AG04450 (cell line): ENCODE measurements at regions not wholly inside any gene's neighbourhood (a gene's known extent, or its start where the extent isn't known, plus 50 kb on each side); places are given as distances from the start of the nearest gene placed in this dataset.

Experiments used
- CTCF ChIA-PET: fragments of 300-600, 350-600 bp; formaldehyde crosslinking; extraction: SDS; loops from one replicate; lab custom pipeline; 2022; ENCODE audit warnings: antibody characterized with exemption, inconsistent platforms; lab: Charles Lee
- POLR2A ChIA-PET: fragments of 350-600 bp; formaldehyde crosslinking; extraction: SDS; loops from one replicate; lab custom pipeline; 2021; ENCODE audit warnings: antibody characterized with exemption, inconsistent platforms; lab: Yijun Ruan, JAX
- DNase-seq: peaks from one replicate; pipeline ENCODE4 v3.0.0-alpha.2; 2011; ENCODE audit warnings: low read depth, low spot score
- H3K27ac ChIP-seq: one replicate; pipeline ENCODE4 v1.5.1; 2012; ENCODE audit warnings: low read depth, low read length, control low read depth
- H3K27me3 ChIP-seq: one replicate; pipeline ENCODE4 v1.6.0; 2012; ENCODE audit warnings: low read length; ENCODE audit not compliant: control insufficient read depth, insufficient read depth
- H3K4me3 ChIP-seq: 2 replicates; pipeline ENCODE4 v1.5.1; 2011; ENCODE audit warnings: mild to moderate bottlenecking, low read depth, low read length, control low read depth
- H3K9me3 ChIP-seq: 2 replicates; pipeline ENCODE4 v1.5.1; 2012; ENCODE audit warnings: low read length; ENCODE audit not compliant: control insufficient read depth, insufficient read depth
- TF ChIP-seq, protein P1 (sequence below): IDR thresholded peaks from 2 replicates; pipeline ENCODE4 v1.5.1; 2011; ENCODE audit warnings: low read depth, low read length, control low read depth, inconsistent platforms

- Histone ChIP-seq H3K27ac (no peak overlapping the region), H3K9me3 (no peaks in the 10 kb centered on the region), H3K4me3 (no peak overlapping the region), H3K27me3 (peaks cover 20% of the 10 kb centered on the region)
- TF ChIP-seq, protein P1, sequence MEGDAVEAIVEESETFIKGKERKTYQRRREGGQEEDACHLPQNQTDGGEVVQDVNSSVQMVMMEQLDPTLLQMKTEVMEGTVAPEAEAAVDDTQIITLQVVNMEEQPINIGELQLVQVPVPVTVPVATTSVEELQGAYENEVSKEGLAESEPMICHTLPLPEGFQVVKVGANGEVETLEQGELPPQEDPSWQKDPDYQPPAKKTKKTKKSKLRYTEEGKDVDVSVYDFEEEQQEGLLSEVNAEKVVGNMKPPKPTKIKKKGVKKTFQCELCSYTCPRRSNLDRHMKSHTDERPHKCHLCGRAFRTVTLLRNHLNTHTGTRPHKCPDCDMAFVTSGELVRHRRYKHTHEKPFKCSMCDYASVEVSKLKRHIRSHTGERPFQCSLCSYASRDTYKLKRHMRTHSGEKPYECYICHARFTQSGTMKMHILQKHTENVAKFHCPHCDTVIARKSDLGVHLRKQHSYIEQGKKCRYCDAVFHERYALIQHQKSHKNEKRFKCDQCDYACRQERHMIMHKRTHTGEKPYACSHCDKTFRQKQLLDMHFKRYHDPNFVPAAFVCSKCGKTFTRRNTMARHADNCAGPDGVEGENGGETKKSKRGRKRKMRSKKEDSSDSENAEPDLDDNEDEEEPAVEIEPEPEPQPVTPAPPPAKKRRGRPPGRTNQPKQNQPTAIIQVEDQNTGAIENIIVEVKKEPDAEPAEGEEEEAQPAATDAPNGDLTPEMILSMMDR: no peak
- DNase-seq: no peak
- ChIA-PET CTCF (no interaction called here), POLR2A (no interaction called here)
Measured at GRCh38 chr11:11733246-11733747, 108.5 kb upstream of the USP47 start.

DNA sequence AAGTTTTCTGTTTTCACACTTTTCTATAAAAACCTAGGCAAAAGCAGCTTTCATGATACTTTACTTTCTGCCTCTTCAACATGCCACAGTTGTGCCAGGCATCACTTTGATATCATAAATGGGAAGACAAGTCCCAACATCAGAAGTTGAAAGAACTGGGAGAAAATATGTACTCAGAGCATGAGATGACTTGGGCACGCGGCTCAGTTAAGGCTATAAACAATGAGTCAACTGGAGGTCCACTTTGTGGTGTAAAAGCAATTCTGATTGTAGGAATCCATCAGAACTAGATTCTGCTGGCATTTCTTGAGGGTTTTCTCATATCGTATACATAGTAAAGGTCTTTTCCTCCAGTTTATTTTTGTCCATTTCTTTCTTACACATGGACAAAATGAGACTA lies 109.7 kb upstream of the USP47 start:
- TF ChIP-seq, protein P1: no peak
- ChIA-PET CTCF (no interaction called here), POLR2A (no interaction called here)
- peaks cover 25% of the 10 kb centered on the region for H3K27me3 ChIP-seq
- no peak overlapping the region for H3K27ac ChIP-seq
- H3K9me3 ChIP-seq: no peaks in the 10 kb centered on the region
- H3K4me3 ChIP-seq: no peak overlapping the region
- no peak for DNase-seq

- H3K4me3 ChIP-seq: no peak overlapping the region
- DNase-seq: peak; percentile 6
- no peaks in the 10 kb centered on the region for H3K9me3 ChIP-seq
- ChIA-PET POLR2A (no interaction called here), CTCF (no interaction called here)
- H3K27ac ChIP-seq: no peak overlapping the region
- TF ChIP-seq, protein P1: no peak
- H3K27me3 ChIP-seq: peaks cover 25% of the 10 kb centered on the region
Measured at GRCh38 chr11:11731311-11732083, 109.7 kb upstream of the GALNT18 start.

GRCh38 chr11:11728386-11728785 lies 106.6 kb upstream of the GALNT18 start:
- Histone ChIP-seq H3K9me3 (no peaks in the 10 kb centered on the region), H3K4me3 (no peak overlapping the region), H3K27me3 (peaks cover 18% of the 10 kb centered on the region), H3K27ac (no peak overlapping the region)
- CTCF ChIA-PET: no interaction called here
- no peak for DNase-seq
- POLR2A ChIA-PET: no interaction called here
- TF ChIP-seq, protein P1: no peak

DNA sequence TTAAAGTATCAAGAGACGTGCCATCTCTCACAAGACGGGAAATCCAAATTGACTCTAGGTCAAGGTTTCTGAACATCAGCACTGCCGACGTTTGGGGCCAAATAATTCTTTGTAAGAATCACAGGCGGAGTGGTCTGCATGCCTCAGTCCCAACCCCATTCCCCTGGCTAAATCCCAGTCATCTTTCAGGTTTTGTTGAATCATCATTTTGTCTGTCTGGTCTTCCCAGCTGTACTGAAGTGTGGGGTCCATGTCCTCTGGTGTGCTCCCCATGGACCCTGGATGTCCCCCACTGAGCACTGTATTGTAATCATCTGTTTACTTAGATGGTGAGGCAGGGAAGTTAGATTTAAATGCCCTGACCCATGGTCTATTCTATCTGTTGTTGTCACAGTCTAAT lies 103.6 kb upstream of the GALNT18 start:
- POLR2A ChIA-PET: no interaction called here
- DNase-seq: no peak
- no peaks in the 10 kb centered on the region for H3K9me3 ChIP-seq
- H3K27me3 ChIP-seq: peaks cover 22% of the 10 kb centered on the region
- TF ChIP-seq, protein P1: no peak
- no peak overlapping the region for H3K27ac ChIP-seq
- no peak overlapping the region for H3K4me3 ChIP-seq
- CTCF ChIA-PET: no interaction called here
